B cell (primary cell): ENCODE measurements at regions not wholly inside any gene's neighbourhood (a gene's known extent, or its start where the extent isn't known, plus 50 kb on each side); places are given as distances from the start of the nearest gene placed in this dataset.

Experiments used
- ATAC-seq: fragments of 200-7000 bp; cut with Tn5 transposase; one replicate; pipeline ENCODE4 v1.10.0; 2021; ENCODE audit warnings: low read depth, mild to moderate bottlenecking, moderate number of reproducible peaks, moderate library complexity
- CTCF ChIA-PET: fragments of 350-600 bp; sonication (Branson Sonifier 250); formaldehyde crosslinking; loops from one replicate; lab custom pipeline; 2021; ENCODE audit warnings: antibody characterized with exemption, inconsistent platforms; lab: Charles Lee
- POLR2A ChIA-PET: fragments of 350-600 bp; sonication (Branson Sonifier 250); formaldehyde crosslinking; loops from one replicate; lab custom pipeline; 2021; ENCODE audit warnings: antibody characterized with exemption; lab: Charles Lee
- DNase-seq: peaks from one replicate; pipeline ENCODE4 v3.0.0; 2013
- H2AFZ ChIP-seq: 2 replicates; pipeline ENCODE4 v1.6.1; 2012; ENCODE audit warnings: mild to moderate bottlenecking, low read depth, low read length; ENCODE audit not compliant: insufficient read depth, poor library complexity, severe bottlenecking
- H3K27ac ChIP-seq, 2 donors: 1 replicate in 1 of 2; 2 replicates in 1 of 2; pipeline ENCODE4 v1.5.1; 2012 to 2013; ENCODE audit warnings: low read length in 2 of 2, mild to moderate bottlenecking in 2 of 2, moderate library complexity in 1 of 2
- H3K27me3 ChIP-seq, 4 experiments: fragments of 200-600 bp in 1 of 4; sonication (generic) in 1 of 4; replicated peaks in 1 of 4; 1 replicate in 2 of 4; 2 replicates in 2 of 4; pipeline versions ENCODE4 v1.6.1 to v1.7.0; 2013 to 2016; ENCODE audit warnings: low read length in 3 of 4, mild to moderate bottlenecking in 2 of 4, mixed read lengths in 1 of 4, moderate library complexity in 1 of 4; ENCODE audit not compliant: insufficient read depth in 4 of 4, control insufficient read depth in 3 of 4; ENCODE audit errors: control extremely low read depth in 1 of 4
- H3K36me3 ChIP-seq, 2 experiments: replicated peaks in 1 of 2; 1 replicate in 1 of 2; 2 replicates in 1 of 2; pipeline versions ENCODE4 v1.6.1 to v1.7.1; 2013; ENCODE audit warnings: low read length in 1 of 2; ENCODE audit not compliant: insufficient read depth in 2 of 2, control insufficient read depth in 1 of 2; ENCODE audit errors: control extremely low read depth in 1 of 2, extremely low read depth in 1 of 2
- H3K4me1 ChIP-seq, 2 donors: fragments of 200-600 bp in 1 of 2; sonication (generic) in 1 of 2; 1 replicate in 1 of 2; 2 replicates in 1 of 2; pipeline versions ENCODE4 v1.5.1 to v1.6.1; 2013 to 2017; ENCODE audit warnings: low read length in 2 of 2; ENCODE audit not compliant: control insufficient read depth in 2 of 2, insufficient read depth in 2 of 2
- H3K4me2 ChIP-seq: replicated peaks from 2 replicates; pipeline ENCODE3; 2012; ENCODE audit warnings: mild to moderate bottlenecking, low read depth, low read length; ENCODE audit not compliant: poor library complexity, severe bottlenecking
- H3K4me3 ChIP-seq, 5 experiments: fragments of 200-600 bp in 1 of 5; sonication (generic) in 1 of 5; 1 replicate in 3 of 5; 2 replicates in 2 of 5; pipeline versions ENCODE4 v1.5.1 to v1.7.0; 2011 to 2016; ENCODE audit warnings: low read length in 4 of 5, mild to moderate bottlenecking in 4 of 5, low read depth in 2 of 5, control low read depth in 1 of 5, moderate library complexity in 1 of 5; ENCODE audit not compliant: insufficient read depth in 1 of 5; ENCODE audit errors: control extremely low read depth in 1 of 5, extremely low read depth in 1 of 5
- H3K79me2 ChIP-seq: fragments of 200-600 bp; sonication (generic); one replicate; pipeline ENCODE4 v1.6.0; 2016; ENCODE audit warnings: low read length; ENCODE audit not compliant: control insufficient read depth, insufficient read depth
- H3K9ac ChIP-seq: fragments of 200-600 bp; sonication (generic); 2 replicates; pipeline ENCODE4 v1.6.1; 2017; ENCODE audit warnings: mild to moderate bottlenecking, low read length, moderate library complexity
- H3K9me3 ChIP-seq, 3 donors: one replicate each; pipeline versions ENCODE4 v1.6.1 to v1.7.1; 2013; ENCODE audit warnings: low read length in 2 of 3; ENCODE audit not compliant: control insufficient read depth in 2 of 3, insufficient read depth in 1 of 3; ENCODE audit errors: control extremely low read depth in 1 of 3
- H4K20me1 ChIP-seq: 2 replicates; pipeline ENCODE4 v1.6.0; 2012; ENCODE audit warnings: mild to moderate bottlenecking, low read length; ENCODE audit not compliant: insufficient read depth, control insufficient read depth, poor library complexity, severe bottlenecking
- H3K27ac Mint-ChIP-seq: one replicate; pipeline ENCODE4 v1.8.0; 2021; ENCODE audit warnings: mixed read lengths
- H3K27me3 Mint-ChIP-seq: one replicate; pipeline ENCODE4 v1.8.0; 2021; ENCODE audit warnings: mixed read lengths
- H3K4me1 Mint-ChIP-seq: one replicate; pipeline ENCODE4 v1.8.0; 2021; ENCODE audit warnings: mixed read lengths
- H3K4me3 Mint-ChIP-seq: one replicate; pipeline ENCODE4 v1.8.0; 2021; ENCODE audit warnings: mixed read lengths
- H3K9me3 Mint-ChIP-seq: one replicate; pipeline ENCODE4 v1.8.0; 2022; ENCODE audit warnings: mixed read lengths; ENCODE audit not compliant: insufficient read depth
- CTCF ChIP-seq: fragments of 200-600 bp; IDR thresholded peaks from one replicate; pipeline ENCODE4 v1.8.0; 2022; ENCODE audit warnings: antibody characterized with exemption, mild to moderate bottlenecking
- EZH2 ChIP-seq: IDR thresholded peaks from 2 replicates; pipeline ENCODE4 v1.6.1; 2012; ENCODE audit warnings: borderline replicate concordance, low read depth, mild to moderate bottlenecking, moderate library complexity, low read length; ENCODE audit not compliant: insufficient read depth, poor library complexity, severe bottlenecking
- WGBS: methylation state at CpG from one replicate; pipeline ENCODE4 v1.1.5; 2013; ENCODE audit warnings: missing lambda C conversion rate; ENCODE audit not compliant: insufficient coverage; 5-methylcytosine and 5-hydroxymethylcytosine counted together
- intact Hi-C: fragments of 100-400 bp; cut with micrococcal nuclease; formaldehyde crosslinking; loops from one replicate; pipeline ENCODE4 v1.10.0; 2022

GRCh38 chr6:156710479-156710878, 66.7 kb upstream of the ARID1B start:
- H3K27ac ChIP-seq, result no peak overlapping the region
- peaks cover 5 to 7% of the 10 kb centered on the region in 2 donors for H3K4me1 ChIP-seq
- no peaks in the 10 kb centered on the region for H3K36me3 ChIP-seq
- no peak overlapping the region for H3K4me3 ChIP-seq
- H3K27ac Mint-ChIP-seq, result no peak overlapping the region
- ChIA-PET CTCF (interaction anchor here (0.6 to 0.8 kb wide), 2 partner anchors 10 to 70 kb away, joined by 3 read pairs; no protein-coding TSS in a partner anchor), POLR2A (interaction anchor here (0.5 to 0.6 kb wide), 2 partner anchors 9 to 1364 kb away, joined by 5 to 6 read pairs; no protein-coding TSS in a partner anchor)
- DNase-seq, result no peak
- no CpG with 5 or more reads among the region's 4 CpGs for WGBS
- no peaks in the 10 kb centered on the region for H3K27me3 ChIP-seq
- no peaks in the 10 kb centered on the region for H3K9me3 Mint-ChIP-seq
- H3K4me3 Mint-ChIP-seq, result no peak overlapping the region
- no peak overlapping the region for H3K4me2 ChIP-seq
- H3K4me1 Mint-ChIP-seq, result peaks cover 26% of the 10 kb centered on the region
- H3K9ac ChIP-seq, result no peak overlapping the region
- no peaks in the 10 kb centered on the region for H4K20me1 ChIP-seq
- H3K9me3 ChIP-seq, result no peaks in the 10 kb centered on the region
- TF ChIP-seq CTCF (no peak), EZH2 (no peak)
- H2AFZ ChIP-seq, result no peak overlapping the region
- H3K27me3 Mint-ChIP-seq, result no peaks in the 10 kb centered on the region
- no peak for ATAC-seq
- H3K79me2 ChIP-seq, result peaks cover 3% of the 10 kb centered on the region
- intact Hi-C loops, result no loop called here

- no peaks in the 10 kb centered on the region for H3K36me3 ChIP-seq
- POLR2A ChIA-PET, result no interaction called here
- no peak overlapping the region for H2AFZ ChIP-seq
- peaks cover 18% of the 10 kb centered on the region for H3K4me1 Mint-ChIP-seq
- H3K27me3 Mint-ChIP-seq, result no peaks in the 10 kb centered on the region
- H3K9me3 Mint-ChIP-seq, result no peaks in the 10 kb centered on the region
- no peaks in the 10 kb centered on the region for H4K20me1 ChIP-seq
- no peaks in the 10 kb centered on the region for H3K9me3 ChIP-seq
- CTCF ChIA-PET, result interaction anchor here (1.2 kb wide), 1 partner anchor 14 kb away, joined by 3 read pairs; no protein-coding TSS in a partner anchor
- H3K4me2 ChIP-seq, result no peak overlapping the region
- TF ChIP-seq EZH2 (no peak), CTCF (no peak)
- no peak overlapping the region for H3K27ac ChIP-seq
- H3K27ac Mint-ChIP-seq, result no peak overlapping the region
- ATAC-seq (no peak), DNase-seq (no peak)
- no peak overlapping the region for H3K4me3 Mint-ChIP-seq
- H3K9ac ChIP-seq, result no peak overlapping the region
- no peaks in the 10 kb centered on the region for H3K27me3 ChIP-seq
- 93% methylated on average over 3 of the region's 3 CpGs for WGBS
- H3K4me1 ChIP-seq, result peaks cover 6 to 13% of the 10 kb centered on the region in 2 donors
- intact Hi-C loops, result loop anchor here (1.0 kb wide), 1 partner anchor 39 kb away; no protein-coding TSS in a partner anchor
- H3K4me3 ChIP-seq, result no peak overlapping the region
- peaks cover 3% of the 10 kb centered on the region for H3K79me2 ChIP-seq
These were observed 69.4 kb upstream of the ARID1B start for GRCh38 chr6:156707818-156708217.
